ENCODE measurements at regions not wholly inside any gene's neighbourhood (a gene's known extent, or its start where the extent isn't known, plus 50 kb on each side); places are given as distances from the start of the nearest gene placed in this dataset.

- TF ChIP-seq CTCF (IDR thresholded peaks at IDR 0.05): no peak
- no peak for TF ChIP-seq POLR2A (IDR thresholded peaks at IDR 0.05)
Measured at GRCh38 chr7:53661645-53662217, 626.3 kb downstream of the POM121L12 start.
